ENCODE measurements at regions not wholly inside any gene's neighbourhood (a gene's known extent, or its start where the extent isn't known, plus 50 kb on each side); places are given as distances from the start of the nearest gene placed in this dataset.

DNA sequence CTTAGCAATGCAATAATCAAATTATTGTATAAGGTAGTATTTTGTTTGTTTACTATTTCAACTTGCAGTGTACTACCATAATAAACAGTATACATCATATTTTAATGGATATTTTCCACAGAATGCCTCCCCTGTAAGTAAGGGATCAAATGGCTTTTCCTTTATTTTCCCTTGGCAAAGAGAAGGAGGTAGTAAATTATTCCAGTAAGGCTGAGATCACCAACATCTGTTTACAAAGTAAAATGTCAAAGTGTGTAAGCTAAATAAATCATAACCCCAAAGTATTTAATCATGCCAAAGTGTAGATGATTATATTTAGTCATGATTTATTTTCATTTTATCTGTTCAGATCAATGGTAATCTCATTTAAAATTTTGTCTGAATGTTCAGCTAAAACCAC lies 537.6 kb downstream of the PRDM9 start:
- no peak overlapping the region for H3K4me3 ChIP-seq (ENCODE audit: low read depth, low read length)
- H2AFZ ChIP-seq (ENCODE audit: low read length, unreplicated experiment): no peak overlapping the region
- no peak overlapping the region for H3K27ac ChIP-seq (ENCODE audit: low read depth, low read length)
- H3K27me3 ChIP-seq (ENCODE audit: insufficient read depth, low read length): no peaks in the 10 kb centered on the region
- H3K4me1 ChIP-seq (ENCODE audit: control insufficient read depth, insufficient read depth, low read length, unreplicated experiment): no peaks in the 10 kb centered on the region
- no peaks in the 10 kb centered on the region for H3K79me2 ChIP-seq (ENCODE audit: control insufficient read depth, insufficient read depth, low read length, unreplicated experiment)
- H3K36me3 ChIP-seq (ENCODE audit: insufficient read depth, low read length): no peaks in the 10 kb centered on the region

DNA sequence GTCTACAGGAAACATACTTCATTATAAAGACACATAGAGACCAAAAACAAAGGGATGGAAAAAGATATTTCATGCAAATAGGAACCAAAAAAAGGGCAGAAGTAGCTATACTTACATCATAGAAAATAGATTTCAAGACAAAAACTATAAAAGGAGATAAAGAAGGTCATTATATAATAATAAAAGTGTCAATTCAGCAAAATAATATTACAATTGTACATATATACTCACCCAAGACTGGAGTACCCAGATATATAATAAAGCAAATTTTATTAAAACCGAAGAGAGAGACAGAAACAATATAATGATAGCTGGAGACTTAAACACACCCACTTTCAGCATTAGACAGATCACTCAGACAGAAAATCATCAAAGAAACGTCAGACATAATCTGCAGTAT lies 546.3 kb downstream of the PRDM9 start:
- Histone ChIP-seq H3K79me2 (ENCODE audit: control insufficient read depth, insufficient read depth, low read length, unreplicated experiment) (no peaks in the 10 kb centered on the region), H3K4me3 (ENCODE audit: low read depth, low read length) (no peak overlapping the region), H3K4me1 (ENCODE audit: control insufficient read depth, insufficient read depth, low read length, unreplicated experiment) (no peaks in the 10 kb centered on the region), H3K36me3 (ENCODE audit: insufficient read depth, low read length) (no peaks in the 10 kb centered on the region), H2AFZ (ENCODE audit: low read length, unreplicated experiment) (no peak overlapping the region), H3K27me3 (ENCODE audit: insufficient read depth, low read length) (no peaks in the 10 kb centered on the region), H3K27ac (ENCODE audit: low read depth, low read length) (no peak overlapping the region)

DNA sequence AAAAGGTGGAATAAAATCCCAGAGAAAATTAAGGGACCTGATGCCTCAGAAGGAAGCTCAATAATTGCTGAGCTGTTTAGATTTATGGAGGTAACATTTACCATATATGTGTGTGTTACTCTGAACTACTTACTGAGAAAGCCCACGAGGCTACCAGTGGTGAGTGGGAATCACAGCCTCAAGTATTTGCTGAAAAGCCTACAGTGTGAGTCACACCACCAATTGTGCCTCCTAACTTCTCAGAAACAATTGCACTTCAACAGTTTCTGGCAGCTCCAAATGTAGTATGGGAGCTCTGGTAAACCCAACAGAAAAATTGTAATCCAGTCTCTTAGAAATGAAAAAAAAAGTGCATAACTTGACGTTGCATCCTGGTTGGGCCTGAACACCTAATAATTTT lies 551.6 kb downstream of the PRDM9 start:
- Histone ChIP-seq H2AFZ (ENCODE audit: low read length, unreplicated experiment) (no peak overlapping the region), H3K27me3 (ENCODE audit: insufficient read depth, low read length) (no peaks in the 10 kb centered on the region), H3K4me3 (ENCODE audit: low read depth, low read length) (no peak overlapping the region), H3K79me2 (ENCODE audit: control insufficient read depth, insufficient read depth, low read length, unreplicated experiment) (no peaks in the 10 kb centered on the region), H3K4me1 (ENCODE audit: control insufficient read depth, insufficient read depth, low read length, unreplicated experiment) (no peaks in the 10 kb centered on the region), H3K27ac (ENCODE audit: low read depth, low read length) (no peak overlapping the region), H3K36me3 (ENCODE audit: insufficient read depth, low read length) (no peaks in the 10 kb centered on the region)

DNA sequence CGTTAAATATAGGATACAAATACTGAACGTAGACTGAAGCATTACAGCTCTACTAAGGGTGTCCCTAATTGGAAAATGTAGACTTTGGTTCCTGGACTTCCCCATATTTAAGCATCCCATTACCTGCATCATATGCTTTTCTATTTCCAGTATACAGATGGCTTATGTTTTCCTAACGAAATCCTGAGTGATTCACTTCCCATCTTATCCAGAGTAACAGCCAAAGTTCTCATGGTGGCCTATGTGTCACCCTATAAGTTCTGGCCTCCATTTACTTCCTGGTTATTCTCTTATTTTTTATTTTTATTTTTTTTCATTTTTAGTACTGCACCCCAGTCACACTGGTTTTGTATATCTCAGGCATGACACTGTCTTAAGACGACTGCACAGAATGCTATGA lies 552.3 kb downstream of the PRDM9 start:
- Histone ChIP-seq H2AFZ (ENCODE audit: low read length, unreplicated experiment) (no peak overlapping the region), H3K79me2 (ENCODE audit: control insufficient read depth, insufficient read depth, low read length, unreplicated experiment) (no peaks in the 10 kb centered on the region), H3K27ac (ENCODE audit: low read depth, low read length) (no peak overlapping the region), H3K36me3 (ENCODE audit: insufficient read depth, low read length) (no peaks in the 10 kb centered on the region), H3K4me3 (ENCODE audit: low read depth, low read length) (no peak overlapping the region), H3K4me1 (ENCODE audit: control insufficient read depth, insufficient read depth, low read length, unreplicated experiment) (no peaks in the 10 kb centered on the region), H3K27me3 (ENCODE audit: insufficient read depth, low read length) (no peaks in the 10 kb centered on the region)

DNA sequence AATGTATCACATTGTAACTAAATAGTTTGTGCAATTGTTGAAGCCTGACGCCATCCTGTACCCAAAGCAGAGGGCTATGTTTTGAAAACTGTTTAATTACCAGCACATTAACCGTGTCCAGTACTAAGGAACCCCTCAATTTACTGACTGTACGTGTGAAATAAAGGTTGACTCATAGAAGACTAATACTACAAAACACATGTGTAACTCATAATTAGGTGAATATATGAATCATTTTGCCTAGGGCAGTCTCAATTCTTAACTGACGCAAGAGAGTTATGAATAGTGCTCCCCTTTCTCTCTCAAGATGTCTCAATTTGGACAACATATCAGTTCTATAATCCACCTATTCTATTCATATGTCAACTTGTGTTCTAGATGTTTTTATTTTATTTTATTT lies 558.4 kb downstream of the PRDM9 start:
- no peak overlapping the region for H3K4me3 ChIP-seq (ENCODE audit: low read depth, low read length)
- no peaks in the 10 kb centered on the region for H3K27me3 ChIP-seq (ENCODE audit: insufficient read depth, low read length)
- H3K36me3 ChIP-seq (ENCODE audit: insufficient read depth, low read length): no peaks in the 10 kb centered on the region
- no peaks in the 10 kb centered on the region for H3K79me2 ChIP-seq (ENCODE audit: control insufficient read depth, insufficient read depth, low read length, unreplicated experiment)
- H2AFZ ChIP-seq (ENCODE audit: low read length, unreplicated experiment): no peak overlapping the region
- H3K4me1 ChIP-seq (ENCODE audit: control insufficient read depth, insufficient read depth, low read length, unreplicated experiment): no peaks in the 10 kb centered on the region
- H3K27ac ChIP-seq (ENCODE audit: low read depth, low read length): no peak overlapping the region

DNA sequence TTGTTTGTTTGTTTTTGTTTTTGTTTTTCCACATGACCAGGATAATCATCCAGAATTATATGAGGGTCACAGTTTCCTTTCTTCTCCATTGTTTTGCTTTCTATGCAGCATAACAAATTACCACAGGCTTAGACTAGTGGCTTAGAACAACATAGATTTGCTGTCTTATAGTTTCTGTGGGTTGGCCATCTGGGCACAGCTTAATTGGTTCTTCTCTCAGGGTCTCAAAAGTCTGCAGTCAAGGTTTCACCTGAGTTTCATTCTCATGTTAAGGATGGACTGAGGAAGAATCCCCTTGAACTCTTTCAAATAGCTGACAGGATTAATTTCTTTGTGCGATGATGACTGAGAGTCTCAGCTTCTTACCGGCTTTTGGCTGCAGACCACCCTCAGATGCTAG lies 559.8 kb downstream of the PRDM9 start:
- no peak overlapping the region for H2AFZ ChIP-seq (ENCODE audit: low read length, unreplicated experiment)
- no peak overlapping the region for H3K4me3 ChIP-seq (ENCODE audit: low read depth, low read length)
- H3K4me1 ChIP-seq (ENCODE audit: control insufficient read depth, insufficient read depth, low read length, unreplicated experiment): no peaks in the 10 kb centered on the region
- H3K27ac ChIP-seq (ENCODE audit: low read depth, low read length): no peak overlapping the region
- no peaks in the 10 kb centered on the region for H3K27me3 ChIP-seq (ENCODE audit: insufficient read depth, low read length)
- H3K79me2 ChIP-seq (ENCODE audit: control insufficient read depth, insufficient read depth, low read length, unreplicated experiment): no peaks in the 10 kb centered on the region
- no peaks in the 10 kb centered on the region for H3K36me3 ChIP-seq (ENCODE audit: insufficient read depth, low read length)

DNA sequence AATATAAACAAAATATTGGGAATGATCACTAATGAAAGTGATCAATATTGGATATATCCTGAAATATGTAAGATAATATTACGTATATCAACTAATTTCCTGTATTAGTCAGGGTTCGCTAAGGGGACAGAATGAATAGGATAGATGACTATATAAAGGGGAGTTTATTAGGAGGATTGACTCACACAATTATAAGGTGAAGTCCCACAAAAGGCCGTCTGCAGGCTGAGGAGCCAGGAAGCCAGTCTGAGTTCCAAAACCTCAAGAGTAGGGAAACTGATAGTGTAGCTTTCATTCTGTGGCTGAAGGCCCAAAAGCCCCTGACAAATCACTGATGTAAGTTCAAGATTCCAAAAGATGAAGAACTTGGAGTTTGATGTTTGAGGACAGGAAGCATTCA lies 561.1 kb downstream of the PRDM9 start:
- Histone ChIP-seq H3K4me3 (ENCODE audit: low read depth, low read length) (no peak overlapping the region), H3K27ac (ENCODE audit: low read depth, low read length) (no peak overlapping the region), H2AFZ (ENCODE audit: low read length, unreplicated experiment) (no peak overlapping the region), H3K36me3 (ENCODE audit: insufficient read depth, low read length) (no peaks in the 10 kb centered on the region), H3K79me2 (ENCODE audit: control insufficient read depth, insufficient read depth, low read length, unreplicated experiment) (no peaks in the 10 kb centered on the region), H3K27me3 (ENCODE audit: insufficient read depth, low read length) (no peaks in the 10 kb centered on the region), H3K4me1 (ENCODE audit: control insufficient read depth, insufficient read depth, low read length, unreplicated experiment) (no peaks in the 10 kb centered on the region)

DNA sequence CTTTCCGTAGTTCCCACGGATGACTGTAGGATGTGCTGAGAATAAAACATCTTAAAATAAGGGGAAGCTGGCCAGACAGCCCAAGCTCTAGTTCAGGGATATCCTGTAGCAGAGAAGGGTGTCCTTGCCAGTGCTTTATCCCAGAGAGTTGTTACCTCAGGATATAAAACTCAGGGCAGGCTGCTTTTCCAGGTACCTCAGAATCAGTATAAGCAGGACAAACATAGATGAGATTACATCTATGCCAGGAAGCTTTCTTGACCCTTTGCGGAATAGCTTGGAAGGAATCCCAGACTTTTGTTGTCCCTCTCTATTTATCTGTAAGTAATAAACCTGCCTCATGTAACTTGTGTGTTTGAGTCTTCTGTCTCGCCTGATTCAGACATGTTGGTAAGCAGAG lies 565.7 kb downstream of the PRDM9 start:
- H3K27me3 ChIP-seq (ENCODE audit: insufficient read depth, low read length): no peaks in the 10 kb centered on the region
- no peaks in the 10 kb centered on the region for H3K36me3 ChIP-seq (ENCODE audit: insufficient read depth, low read length)
- H3K27ac ChIP-seq (ENCODE audit: low read depth, low read length): no peak overlapping the region
- H3K4me1 ChIP-seq (ENCODE audit: control insufficient read depth, insufficient read depth, low read length, unreplicated experiment): no peaks in the 10 kb centered on the region
- no peak overlapping the region for H2AFZ ChIP-seq (ENCODE audit: low read length, unreplicated experiment)
- H3K79me2 ChIP-seq (ENCODE audit: control insufficient read depth, insufficient read depth, low read length, unreplicated experiment): no peaks in the 10 kb centered on the region
- H3K4me3 ChIP-seq (ENCODE audit: low read depth, low read length): no peak overlapping the region

DNA sequence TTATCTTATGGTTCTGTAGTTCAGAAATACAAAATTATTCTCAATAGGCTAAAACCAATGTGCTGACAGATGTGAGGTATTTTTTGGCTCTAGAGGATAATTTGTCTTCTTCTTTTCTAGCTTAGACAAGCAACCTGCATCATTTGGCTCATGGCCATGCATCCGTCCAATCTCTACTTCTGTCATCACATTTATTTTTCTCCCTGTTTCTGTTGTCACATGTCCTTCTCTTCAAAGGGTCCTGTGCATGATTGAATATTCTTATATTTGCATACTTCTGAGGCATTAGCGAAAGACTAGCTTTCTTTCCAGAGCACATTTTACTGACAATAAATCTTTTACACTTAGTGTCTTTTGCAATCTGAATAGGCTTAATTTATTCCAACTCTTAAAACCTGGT lies 564.7 kb downstream of the CDH10 start:
- no peaks in the 10 kb centered on the region for H3K4me1 ChIP-seq (ENCODE audit: control insufficient read depth, insufficient read depth, low read length, unreplicated experiment)
- no peaks in the 10 kb centered on the region for H3K27me3 ChIP-seq (ENCODE audit: insufficient read depth, low read length)
- no peak overlapping the region for H2AFZ ChIP-seq (ENCODE audit: low read length, unreplicated experiment)
- H3K36me3 ChIP-seq (ENCODE audit: insufficient read depth, low read length): no peaks in the 10 kb centered on the region
- no peak overlapping the region for H3K4me3 ChIP-seq (ENCODE audit: low read depth, low read length)
- H3K27ac ChIP-seq (ENCODE audit: low read depth, low read length): no peak overlapping the region
- H3K79me2 ChIP-seq (ENCODE audit: control insufficient read depth, insufficient read depth, low read length, unreplicated experiment): no peaks in the 10 kb centered on the region

DNA sequence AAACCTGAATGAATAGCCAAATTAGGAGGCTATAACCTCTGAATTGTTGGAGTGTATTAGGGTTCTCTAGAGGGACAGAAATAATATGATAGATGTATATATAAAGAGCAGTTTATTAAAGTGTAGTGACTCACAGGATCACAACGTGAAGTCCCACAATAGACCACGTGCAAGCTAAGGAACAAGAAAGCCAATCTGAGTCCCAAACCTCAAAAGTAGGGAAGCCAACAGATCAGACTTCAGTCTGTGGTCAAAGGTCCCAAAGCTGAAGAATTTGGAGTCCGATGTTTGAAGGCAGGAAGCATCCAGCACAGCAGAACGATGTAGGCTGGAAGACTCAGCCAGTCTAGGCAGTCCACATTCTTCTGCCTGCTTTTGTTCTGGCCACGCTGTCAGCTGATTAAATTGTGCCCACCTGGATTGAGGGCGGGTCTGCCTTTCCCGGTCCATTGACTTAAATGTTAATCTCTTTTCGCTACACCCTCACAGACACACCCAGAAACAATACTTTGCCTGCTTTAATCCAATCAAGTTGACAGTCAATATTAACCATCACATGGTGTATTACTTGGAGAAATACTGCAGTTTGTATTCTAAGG lies 550.6 kb downstream of the CDH10 start:
- H3K36me3 ChIP-seq (ENCODE audit: insufficient read depth, low read length): no peaks in the 10 kb centered on the region
- H3K27me3 ChIP-seq (ENCODE audit: insufficient read depth, low read length): no peaks in the 10 kb centered on the region
- no peak overlapping the region for H3K4me3 ChIP-seq (ENCODE audit: low read depth, low read length)
- no peak overlapping the region for H3K27ac ChIP-seq (ENCODE audit: low read depth, low read length)
- H2AFZ ChIP-seq (ENCODE audit: low read length, unreplicated experiment): peak overlapping the region; percentile 25
- no peaks in the 10 kb centered on the region for H3K79me2 ChIP-seq (ENCODE audit: control insufficient read depth, insufficient read depth, low read length, unreplicated experiment)
- peaks cover 3% of the 10 kb centered on the region for H3K4me1 ChIP-seq (ENCODE audit: control insufficient read depth, insufficient read depth, low read length, unreplicated experiment)

DNA sequence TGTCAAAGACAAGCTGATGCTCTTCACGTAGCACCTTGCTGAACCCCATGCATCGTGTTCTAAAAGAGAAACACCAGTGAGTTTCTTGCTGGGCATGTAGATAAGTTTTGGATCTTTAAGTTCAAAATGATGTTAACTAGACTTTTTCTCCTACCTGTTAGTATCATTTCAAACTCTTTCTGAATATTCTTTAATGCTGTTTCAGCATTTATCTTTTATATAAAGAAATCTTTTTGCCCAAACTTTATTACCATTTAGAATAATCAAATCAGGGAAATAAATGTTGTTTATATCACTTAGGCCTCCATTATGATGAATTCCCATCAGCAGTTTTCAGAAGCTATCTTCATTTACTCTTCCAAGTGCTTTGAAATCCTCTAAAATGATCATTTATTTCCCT lies 542.8 kb downstream of the CDH10 start:
- H3K79me2 ChIP-seq (ENCODE audit: control insufficient read depth, insufficient read depth, low read length, unreplicated experiment): no peaks in the 10 kb centered on the region
- H3K27ac ChIP-seq (ENCODE audit: low read depth, low read length): no peak overlapping the region
- H2AFZ ChIP-seq (ENCODE audit: low read length, unreplicated experiment): no peak overlapping the region
- H3K36me3 ChIP-seq (ENCODE audit: insufficient read depth, low read length): no peaks in the 10 kb centered on the region
- H3K4me1 ChIP-seq (ENCODE audit: control insufficient read depth, insufficient read depth, low read length, unreplicated experiment): no peaks in the 10 kb centered on the region
- H3K4me3 ChIP-seq (ENCODE audit: low read depth, low read length): no peak overlapping the region
- H3K27me3 ChIP-seq (ENCODE audit: insufficient read depth, low read length): no peaks in the 10 kb centered on the region

All from ACC112 (cell line).